IgD-negative memory B cell (primary cell): ENCODE measurements at regions not wholly inside any gene's neighbourhood (a gene's known extent, or its start where the extent isn't known, plus 50 kb on each side); places are given as distances from the start of the nearest gene placed in this dataset.

Experiments
- H3K27ac Mint-ChIP-seq, 3 donors: one replicate each; pipeline ENCODE4 v1.8.0; 2020 to 2022; ENCODE audit warnings: mild to moderate bottlenecking in 3 of 3, mixed read lengths in 3 of 3, moderate library complexity in 1 of 3
- H3K27me3 Mint-ChIP-seq: one replicate; pipeline ENCODE4 v1.8.0; 2021; ENCODE audit warnings: mixed read lengths
- H3K36me3 Mint-ChIP-seq: one replicate; pipeline ENCODE4 v1.8.0; 2020; ENCODE audit warnings: mild to moderate bottlenecking, mixed read lengths
- H3K4me1 Mint-ChIP-seq, 3 donors: one replicate each; pipeline ENCODE4 v1.8.0; 2020 to 2022; ENCODE audit warnings: mixed read lengths in 3 of 3, mild to moderate bottlenecking in 1 of 3
- H3K4me3 Mint-ChIP-seq, 4 donors: one replicate each; pipeline ENCODE4 v1.8.0; 2020 to 2022; ENCODE audit warnings: mild to moderate bottlenecking in 4 of 4, mixed read lengths in 4 of 4, moderate library complexity in 3 of 4
- H3K9me3 Mint-ChIP-seq, 3 donors: one replicate each; pipeline ENCODE4 v1.8.0; 2020 to 2021; ENCODE audit warnings: mixed read lengths in 3 of 3, mild to moderate bottlenecking in 1 of 3

GRCh38 chr9:115939065-115939765, 214.4 kb upstream of the PAPPA start:
- peaks cover 0 to 11% (median 0%) of the 10 kb centered on the region in 3 donors for H3K9me3 Mint-ChIP-seq
- peaks cover 1% of the 10 kb centered on the region for H3K27me3 Mint-ChIP-seq
- no peak overlapping the region for H3K4me3 Mint-ChIP-seq
- no peaks in the 10 kb centered on the region for H3K4me1 Mint-ChIP-seq
- H3K36me3 Mint-ChIP-seq, result no peaks in the 10 kb centered on the region
- H3K27ac Mint-ChIP-seq, result no peak overlapping the region

- H3K4me3 Mint-ChIP-seq, result no peak overlapping the region
- no peaks in the 10 kb centered on the region for H3K36me3 Mint-ChIP-seq
- no peak overlapping the region for H3K27ac Mint-ChIP-seq
These were observed 211.9 kb upstream of the PAPPA start for GRCh38 chr9:115941561-115942315.

GRCh38 chr9:115943431-115944165, 210.0 kb upstream of the PAPPA start:
- H3K9me3 Mint-ChIP-seq, result peaks cover 0 to 4% (median 2%) of the 10 kb centered on the region in 3 donors
- no peaks in the 10 kb centered on the region for H3K36me3 Mint-ChIP-seq
- no peak overlapping the region for H3K4me3 Mint-ChIP-seq
- H3K4me1 Mint-ChIP-seq, result no peaks in the 10 kb centered on the region
- H3K27ac Mint-ChIP-seq, result no peak overlapping the region
- peaks cover 1% of the 10 kb centered on the region for H3K27me3 Mint-ChIP-seq

More at GRCh38 chr9:115941561-115942315, 211.9 kb upstream of the PAPPA start:
- H3K4me1 Mint-ChIP-seq, result no peaks in the 10 kb centered on the region
- H3K9me3 Mint-ChIP-seq, result peaks cover 0 to 4% (median 2%) of the 10 kb centered on the region in 3 donors
- H3K27me3 Mint-ChIP-seq, result peaks cover 1% of the 10 kb centered on the region

GRCh38 chr9:115944166-115944948, 209.2 kb upstream of the PAPPA start:
- no peak overlapping the region for H3K4me3 Mint-ChIP-seq

GRCh38 chr9:115945009-115945431, 208.6 kb upstream of the PAPPA start:
- peaks cover 1% of the 10 kb centered on the region for H3K27me3 Mint-ChIP-seq
- peaks cover 0 to 2% (median 0%) of the 10 kb centered on the region in 3 donors for H3K9me3 Mint-ChIP-seq
- H3K36me3 Mint-ChIP-seq, result peaks cover under 1% of the 10 kb centered on the region
- H3K4me3 Mint-ChIP-seq, result no peak overlapping the region
- H3K4me1 Mint-ChIP-seq, result no peaks in the 10 kb centered on the region
- H3K27ac Mint-ChIP-seq, result no peak overlapping the region

More at GRCh38 chr9:115944166-115944948, 209.2 kb upstream of the PAPPA start:
- H3K36me3 Mint-ChIP-seq, result no peaks in the 10 kb centered on the region
- no peak overlapping the region for H3K27ac Mint-ChIP-seq
- H3K9me3 Mint-ChIP-seq, result peaks cover 0 to 2% (median 2%) of the 10 kb centered on the region in 3 donors
- H3K27me3 Mint-ChIP-seq, result peaks cover 1% of the 10 kb centered on the region
- no peaks in the 10 kb centered on the region for H3K4me1 Mint-ChIP-seq

GRCh38 chr9:115946530-115946929, 207.1 kb upstream of the PAPPA start:
- Mint-ChIP-seq H3K27me3 (no peaks in the 10 kb centered on the region), H3K36me3 (peaks cover 3% of the 10 kb centered on the region), H3K9me3 (peaks cover 0 to 2% (median 0%) of the 10 kb centered on the region in 3 donors), H3K4me1 (no peaks in the 10 kb centered on the region), H3K4me3 (no peak overlapping the region), H3K27ac (no peak overlapping the region)

- peaks cover 3% of the 10 kb centered on the region for H3K36me3 Mint-ChIP-seq
- H3K27ac Mint-ChIP-seq, result no peak overlapping the region
- H3K27me3 Mint-ChIP-seq, result no peaks in the 10 kb centered on the region
- peaks cover 0 to 2% (median under 1%) of the 10 kb centered on the region in 3 donors for H3K9me3 Mint-ChIP-seq
- H3K4me1 Mint-ChIP-seq, result no peaks in the 10 kb centered on the region
- no peak overlapping the region for H3K4me3 Mint-ChIP-seq
These were observed 201.6 kb upstream of the PAPPA start for GRCh38 chr9:115951977-115952376.

- no peaks in the 10 kb centered on the region for H3K4me1 Mint-ChIP-seq
- H3K27ac Mint-ChIP-seq, result no peak overlapping the region
- no peak overlapping the region for H3K4me3 Mint-ChIP-seq
- peaks cover 3% of the 10 kb centered on the region for H3K36me3 Mint-ChIP-seq
- H3K27me3 Mint-ChIP-seq, result no peaks in the 10 kb centered on the region
- H3K9me3 Mint-ChIP-seq, result peaks cover 0 to 3% (median 2%) of the 10 kb centered on the region in 3 donors
These were observed 200.9 kb upstream of the PAPPA start for GRCh38 chr9:115952430-115953292.

GRCh38 chr9:115956371-115956770, 197.2 kb upstream of the PAPPA start:
- peaks cover 2 to 5% (median 2%) of the 10 kb centered on the region in 3 donors for H3K9me3 Mint-ChIP-seq
- H3K4me1 Mint-ChIP-seq, result no peaks in the 10 kb centered on the region
- H3K27ac Mint-ChIP-seq, result no peak overlapping the region
- no peaks in the 10 kb centered on the region for H3K36me3 Mint-ChIP-seq
- H3K27me3 Mint-ChIP-seq, result no peaks in the 10 kb centered on the region
- H3K4me3 Mint-ChIP-seq, result no peak overlapping the region

- peaks cover 2 to 8% (median 4%) of the 10 kb centered on the region in 3 donors for H3K9me3 Mint-ChIP-seq
- H3K4me3 Mint-ChIP-seq, result no peak overlapping the region
- H3K27me3 Mint-ChIP-seq, result no peaks in the 10 kb centered on the region
- H3K27ac Mint-ChIP-seq, result no peak overlapping the region
- no peaks in the 10 kb centered on the region for H3K36me3 Mint-ChIP-seq
- H3K4me1 Mint-ChIP-seq, result no peaks in the 10 kb centered on the region
These were observed 196.0 kb upstream of the PAPPA start for GRCh38 chr9:115957585-115957984.

- Mint-ChIP-seq H3K9me3 (peaks cover 1 to 16% (median 7%) of the 10 kb centered on the region in 3 donors), H3K27ac (no peak overlapping the region), H3K4me1 (no peaks in the 10 kb centered on the region), H3K36me3 (no peaks in the 10 kb centered on the region), H3K27me3 (no peaks in the 10 kb centered on the region), H3K4me3 (no peak overlapping the region)
These were observed 188.8 kb upstream of the PAPPA start for GRCh38 chr9:115964710-115965347.

GRCh38 chr9:115966660-115967059, 186.9 kb upstream of the PAPPA start:
- no peaks in the 10 kb centered on the region for H3K27me3 Mint-ChIP-seq
- peaks cover 1 to 11% (median 2%) of the 10 kb centered on the region in 3 donors for H3K9me3 Mint-ChIP-seq
- no peaks in the 10 kb centered on the region for H3K4me1 Mint-ChIP-seq
- H3K36me3 Mint-ChIP-seq, result no peaks in the 10 kb centered on the region
- no peak overlapping the region for H3K4me3 Mint-ChIP-seq
- no peak overlapping the region for H3K27ac Mint-ChIP-seq

GRCh38 chr9:115969096-115969495, 184.5 kb upstream of the PAPPA start:
- no peak overlapping the region for H3K4me3 Mint-ChIP-seq
- no peaks in the 10 kb centered on the region for H3K36me3 Mint-ChIP-seq
- H3K27ac Mint-ChIP-seq, result no peak overlapping the region
- no peaks in the 10 kb centered on the region for H3K4me1 Mint-ChIP-seq
- H3K27me3 Mint-ChIP-seq, result no peaks in the 10 kb centered on the region
- peaks cover 2 to 5% (median 3%) of the 10 kb centered on the region in 3 donors for H3K9me3 Mint-ChIP-seq
